SK-N-SH (cell line): ENCODE measurements at regions not wholly inside any gene's neighbourhood (a gene's known extent, or its start where the extent isn't known, plus 50 kb on each side); places are given as distances from the start of the nearest gene placed in this dataset.

Experiments
- CTCF ChIA-PET: fragments of 300-600, 350-600 bp; formaldehyde crosslinking; extraction: SDS; loops from one replicate; lab custom pipeline; 2021; lab: Yijun Ruan, JAX
- POLR2A ChIA-PET: fragments of 350-600 bp; sonication (Branson Sonifier 250); formaldehyde crosslinking; extraction: SDS; loops from one replicate; lab custom pipeline; 2020; ENCODE audit warnings: antibody characterized with exemption, inconsistent platforms; lab: Yijun Ruan, JAX
- DNase-seq: peaks from one replicate; pipeline ENCODE4 v3.0.0; 2012
- H2AFZ ChIP-seq: fragments of 200-600 bp; sonication (generic); 2 replicates; pipeline ENCODE4 v1.8.1; 2016; ENCODE audit warnings: antibody characterized with exemption, mild to moderate bottlenecking, low read depth
- H3F3A ChIP-seq: fragments of 200-600 bp; sonication (generic); replicated peaks from 2 replicates; pipeline ENCODE3; 2016; ENCODE audit warnings: antibody characterized with exemption, mild to moderate bottlenecking; ENCODE audit not compliant: insufficient read depth
- H3K27ac ChIP-seq, 2 experiments: fragments of 200-500 bp in 1 of 2; fragments of 200-600 bp in 1 of 2; sonication (Bioruptor generic) in 1 of 2; sonication (generic), shearing (Covaris generic) in 1 of 2; 2 replicates each; pipeline versions ENCODE4 v1.5.1 to v1.6.1; 2014 to 2016; ENCODE audit warnings: low read depth in 2 of 2, inconsistent platforms in 1 of 2, low read length in 1 of 2, mild to moderate bottlenecking in 1 of 2, mixed read lengths in 1 of 2
- H3K27me3 ChIP-seq: fragments of 200-600 bp; sonication (generic), shearing (Covaris generic); 2 replicates; pipeline ENCODE4 v1.6.1; 2016; ENCODE audit warnings: mixed run types; ENCODE audit not compliant: insufficient read depth
- H3K36me3 ChIP-seq, 2 experiments: fragments of 200-500 bp in 1 of 2; fragments of 200-600 bp in 1 of 2; sonication (Bioruptor generic) in 1 of 2; sonication (generic) in 1 of 2; replicated peaks in 1 of 2; 2 replicates each; pipeline versions ENCODE3 to v1.5.1; 2014 to 2016; ENCODE audit warnings: low read length in 1 of 2, mild to moderate bottlenecking in 1 of 2; ENCODE audit not compliant: insufficient read depth in 2 of 2, control insufficient read depth in 1 of 2
- H3K4me1 ChIP-seq, 2 experiments: fragments of 200-500 bp in 1 of 2; fragments of 200-600 bp in 1 of 2; sonication (Bioruptor generic) in 1 of 2; sonication (generic), shearing (Covaris generic) in 1 of 2; 2 replicates each; pipeline versions ENCODE4 v1.5.1 to v1.6.1; 2014 to 2016; ENCODE audit warnings: low read depth in 1 of 2, low read length in 1 of 2, mixed run types in 1 of 2; ENCODE audit not compliant: insufficient read depth in 2 of 2, control insufficient read depth in 1 of 2
- H3K4me2 ChIP-seq: fragments of 200-600 bp; sonication (generic), shearing (Covaris generic); 2 replicates; pipeline ENCODE4 v1.6.1; 2017; ENCODE audit warnings: mixed run types
- H3K4me3 ChIP-seq, 2 experiments: fragments of 200-500 bp in 1 of 2; fragments of 200-600 bp in 1 of 2; sonication (Bioruptor generic) in 1 of 2; sonication (generic), shearing (Covaris generic) in 1 of 2; 2 replicates each; pipeline versions ENCODE4 v1.5.1 to v1.8.1; 2014 to 2016; ENCODE audit warnings: low read depth in 2 of 2, inconsistent platforms in 1 of 2, low read length in 1 of 2, mild to moderate bottlenecking in 1 of 2, mixed read lengths in 1 of 2, moderate library complexity in 1 of 2
- H3K79me2 ChIP-seq: fragments of 200-600 bp; sonication (generic); 2 replicates; pipeline ENCODE4 v1.8.1; 2017; ENCODE audit warnings: mild to moderate bottlenecking; ENCODE audit not compliant: insufficient read depth
- H3K9ac ChIP-seq: fragments of 200-600 bp; sonication (generic); 2 replicates; pipeline ENCODE4 v1.6.1; 2017; ENCODE audit warnings: mixed run types
- H3K9me2 ChIP-seq: fragments of 200-600 bp; sonication (generic); 2 replicates; pipeline ENCODE4 v1.6.1; 2017; ENCODE audit warnings: mixed run types
- H3K9me3 ChIP-seq: fragments of 200-600 bp; sonication (generic); 2 replicates; pipeline ENCODE4 v1.6.1; 2017; ENCODE audit warnings: mixed run types, mild to moderate bottlenecking, moderate library complexity
- H4K20me1 ChIP-seq: fragments of 200-600 bp; sonication (generic); 2 replicates; pipeline ENCODE4 v1.6.1; 2017; ENCODE audit warnings: mild to moderate bottlenecking, mixed run types; ENCODE audit not compliant: insufficient read depth
- ELF1 ChIP-seq: IDR thresholded peaks from 2 replicates; pipeline ENCODE4 v1.4.0; 2012
- EP300 ChIP-seq, 2 experiments: IDR thresholded peaks; 2 replicates each; pipeline versions ENCODE4 v1.4.0 to v1.6.1; 2012; ENCODE audit warnings: borderline replicate concordance in 1 of 2, low read depth in 1 of 2, low read length in 1 of 2
- EZH2phosphoT487 ChIP-seq: fragments of 200-600 bp; sonication (generic); IDR thresholded peaks from 2 replicates; pipeline ENCODE4 v1.6.1; 2017; ENCODE audit warnings: low read depth, mixed run types, mild to moderate bottlenecking, antibody characterized with exemption, moderate library complexity, borderline replicate concordance
- FOXJ3 ChIP-seq: sonication (generic); formaldehyde crosslinking; IDR thresholded peaks from 2 replicates; pipeline ENCODE4 v1.5.1; 2020; ENCODE audit warnings: mild to moderate bottlenecking, missing genetic modification reagents
- GATA2 ChIP-seq: sonication (generic); formaldehyde crosslinking; IDR thresholded peaks from 2 replicates; pipeline ENCODE4 v1.5.0; 2020; ENCODE audit warnings: mild to moderate bottlenecking, missing genetic modification reagents
- IRF3 ChIP-seq: fragments of 150-350 bp; IDR thresholded peaks from 2 replicates; pipeline ENCODE4 v1.6.1; 2016; ENCODE audit warnings: mild to moderate bottlenecking, low read depth, low read length
- JUND ChIP-seq: IDR thresholded peaks from 2 replicates; pipeline ENCODE4 v1.4.0; 2012
- NFIC ChIP-seq: IDR thresholded peaks from 2 replicates; pipeline ENCODE4 v1.4.0; 2012; ENCODE audit warnings: borderline replicate concordance
- PBX3 ChIP-seq: IDR thresholded peaks from 2 replicates; pipeline ENCODE4; 2012
- RCOR1 ChIP-seq: fragments of 150-350 bp; IDR thresholded peaks from 2 replicates; pipeline ENCODE4 v1.6.1; 2017; ENCODE audit warnings: antibody characterized with exemption, low read length
- RFX5 ChIP-seq: IDR thresholded peaks from 2 replicates; pipeline ENCODE4 v1.6.1; 2012; ENCODE audit warnings: mild to moderate bottlenecking, improper control_type of control experiment, low read length
- SIN3A ChIP-seq: IDR thresholded peaks from 2 replicates; pipeline ENCODE4 v1.6.1; 2012; ENCODE audit warnings: low read depth, mild to moderate bottlenecking, low read length, moderate library complexity, borderline replicate concordance
- SMC3 ChIP-seq: IDR thresholded peaks from 2 replicates; pipeline ENCODE4 v1.6.1; 2012; ENCODE audit warnings: low read depth, low read length, improper control_type of control experiment
- USF1 ChIP-seq: IDR thresholded peaks from 2 replicates; pipeline ENCODE4 v1.4.0; 2012; ENCODE audit warnings: low read depth, borderline replicate concordance
- USF2 ChIP-seq: fragments of 150-350 bp; IDR thresholded peaks from 2 replicates; pipeline ENCODE4 v1.6.1; 2017; ENCODE audit warnings: antibody characterized with exemption, low read length, low read depth, borderline replicate concordance
- ZBTB33 ChIP-seq: IDR thresholded peaks from 2 replicates; pipeline ENCODE4 v1.4.0; 2012; ENCODE audit warnings: low read depth, borderline replicate concordance
- WGBS: methylation state at CpG from one replicate; pipeline ENCODE4 v1.1.6; 2017; ENCODE audit warnings: low lambda C conversion rate; 5-methylcytosine and 5-hydroxymethylcytosine counted together

- TF ChIP-seq SMC3 (no peak), EP300 (IDR thresholded peaks at IDR 0.05; ENCODE audit: borderline replicate concordance in 1 of 2, low read depth in 1 of 2, low read length in 1 of 2) (no peak), RFX5 (no peak)
Observed at GRCh38 chr3:99542767-99543518, 95.5 kb upstream of the COL8A1 start (continued).

GRCh38 chr3:99541181-99541580 lies 97.2 kb upstream of the COL8A1 start:
- H2AFZ ChIP-seq, result no peak overlapping the region
- H3K36me3 ChIP-seq, result no peaks in the 10 kb centered on the region
- 5% methylated on average over 1 of the region's 1 CpG for WGBS
- H4K20me1 ChIP-seq, result no peaks in the 10 kb centered on the region
- POLR2A ChIA-PET, result no interaction called here
- H3F3A ChIP-seq, result no peaks in the 10 kb centered on the region
- no peak for DNase-seq
- CTCF ChIA-PET, result no interaction called here
- H3K4me2 ChIP-seq, result no peak overlapping the region
- H3K79me2 ChIP-seq, result no peaks in the 10 kb centered on the region
- H3K27ac ChIP-seq, result no peak overlapping the region
- H3K4me1 ChIP-seq, result no peaks in the 10 kb centered on the region
- H3K9me3 ChIP-seq, result no peaks in the 10 kb centered on the region
- no peak overlapping the region for H3K4me3 ChIP-seq
- TF ChIP-seq FOXJ3 (CRISPR knock-in tag), result no peak
- TF ChIP-seq USF1, result no peak
- no peak for TF ChIP-seq PBX3
- TF ChIP-seq JUND, result no peak
- no peak for TF ChIP-seq USF2
- TF ChIP-seq EZH2phosphoT487, result no peak
- no peak for TF ChIP-seq RFX5
- no peak for TF ChIP-seq NFIC
- TF ChIP-seq SMC3, result no peak
- TF ChIP-seq ELF1, result no peak
- TF ChIP-seq SIN3A, result no peak
- TF ChIP-seq ZBTB33, result no peak
- no peak for TF ChIP-seq RCOR1
- TF ChIP-seq IRF3, result no peak
- no peak for TF ChIP-seq GATA2 (CRISPR knock-in tag)
- H3K9ac ChIP-seq, result no peak overlapping the region
- H3K9me2 ChIP-seq, result no peaks in the 10 kb centered on the region
- peaks cover 13% of the 10 kb centered on the region; the same call in 1 of the 2 replicates for H3K27me3 ChIP-seq
